RWPE2 (cell line): ENCODE measurements at regions not wholly inside any gene's neighbourhood (a gene's known extent, or its start where the extent isn't known, plus 50 kb on each side); places are given as distances from the start of the nearest gene placed in this dataset.

ENCODE experiments used
- ATAC-seq: fragments of 200-7000 bp; cut with Tn5 transposase; 3 replicates; pipeline ENCODE4 v1.9.1; 2021; ENCODE audit warnings: low read depth
- DNase-seq: peaks from one replicate; pipeline ENCODE4 v3.0.0-alpha.2; 2020; ENCODE audit warnings: low spot score
- H3K27ac ChIP-seq: fragments of 450-650 bp; 2 replicates; pipeline ENCODE4 v1.5.1; 2017; ENCODE audit warnings: mild to moderate bottlenecking; ENCODE audit not compliant: poor library complexity, severe bottlenecking
- H3K27me3 ChIP-seq: fragments of 250-450 bp; sonication (Bioruptor Pico); 2 replicates; pipeline ENCODE4 v1.5.1; 2021; ENCODE audit warnings: mild to moderate bottlenecking, moderate library complexity; ENCODE audit not compliant: insufficient read depth, poor library complexity, severe bottlenecking
- H3K36me3 ChIP-seq: fragments of 250-450 bp; sonication (Bioruptor Pico); 2 replicates; pipeline ENCODE4 v1.5.1; 2020; ENCODE audit warnings: low read depth, mild to moderate bottlenecking, moderate library complexity
- H3K4me1 ChIP-seq: fragments of 250-450 bp; sonication (Bioruptor Pico); 2 replicates; pipeline ENCODE4 v1.5.1; 2021; ENCODE audit warnings: mild to moderate bottlenecking, moderate library complexity; ENCODE audit not compliant: insufficient read depth, poor library complexity, severe bottlenecking
- H3K4me3 ChIP-seq: fragments of 250-450 bp; sonication (Bioruptor Pico); 2 replicates; pipeline ENCODE4 v1.5.1; 2021; ENCODE audit warnings: mild to moderate bottlenecking, moderate library complexity; ENCODE audit not compliant: severe bottlenecking
- H3K9me3 ChIP-seq: fragments of 250-450 bp; sonication (Bioruptor Pico); 2 replicates; pipeline ENCODE4 v1.5.1; 2021; ENCODE audit warnings: mild to moderate bottlenecking, moderate library complexity; ENCODE audit not compliant: severe bottlenecking
- TF ChIP-seq, protein P1 (sequence below): fragments of 450-650 bp; IDR thresholded peaks from one replicate; pipeline ENCODE4 v1.5.1; 2017; ENCODE audit warnings: mild to moderate bottlenecking, moderate library complexity; ENCODE audit not compliant: poor library complexity, severe bottlenecking

DNA sequence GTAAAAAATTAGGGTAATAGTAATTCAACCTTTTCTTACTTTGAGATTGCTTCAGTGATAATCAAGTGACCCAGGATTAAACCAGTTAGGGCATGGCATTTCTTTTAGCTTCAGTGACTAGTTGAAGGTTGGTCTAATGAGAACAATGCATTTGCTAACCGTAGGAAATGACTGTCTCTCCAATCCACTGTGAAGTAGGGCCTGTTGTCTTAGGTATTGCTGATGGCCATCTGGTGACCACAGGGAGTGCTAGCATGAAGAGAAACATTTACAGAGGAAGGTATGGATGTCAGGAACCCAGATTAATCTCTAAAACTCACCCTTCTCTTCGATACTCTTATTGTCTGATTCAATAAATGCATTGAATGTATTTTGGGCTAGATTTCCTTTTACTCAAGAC, 535.9 kb upstream of the SEMA6A start:
- Histone ChIP-seq H3K27me3 (no peaks in the 10 kb centered on the region), H3K36me3 (no peaks in the 10 kb centered on the region), H3K4me1 (no peaks in the 10 kb centered on the region), H3K4me3 (no peak overlapping the region), H3K27ac (no peak overlapping the region), H3K9me3 (no peaks in the 10 kb centered on the region)
- ATAC-seq (no peak), DNase-seq (no peak)
- TF ChIP-seq, protein P1, sequence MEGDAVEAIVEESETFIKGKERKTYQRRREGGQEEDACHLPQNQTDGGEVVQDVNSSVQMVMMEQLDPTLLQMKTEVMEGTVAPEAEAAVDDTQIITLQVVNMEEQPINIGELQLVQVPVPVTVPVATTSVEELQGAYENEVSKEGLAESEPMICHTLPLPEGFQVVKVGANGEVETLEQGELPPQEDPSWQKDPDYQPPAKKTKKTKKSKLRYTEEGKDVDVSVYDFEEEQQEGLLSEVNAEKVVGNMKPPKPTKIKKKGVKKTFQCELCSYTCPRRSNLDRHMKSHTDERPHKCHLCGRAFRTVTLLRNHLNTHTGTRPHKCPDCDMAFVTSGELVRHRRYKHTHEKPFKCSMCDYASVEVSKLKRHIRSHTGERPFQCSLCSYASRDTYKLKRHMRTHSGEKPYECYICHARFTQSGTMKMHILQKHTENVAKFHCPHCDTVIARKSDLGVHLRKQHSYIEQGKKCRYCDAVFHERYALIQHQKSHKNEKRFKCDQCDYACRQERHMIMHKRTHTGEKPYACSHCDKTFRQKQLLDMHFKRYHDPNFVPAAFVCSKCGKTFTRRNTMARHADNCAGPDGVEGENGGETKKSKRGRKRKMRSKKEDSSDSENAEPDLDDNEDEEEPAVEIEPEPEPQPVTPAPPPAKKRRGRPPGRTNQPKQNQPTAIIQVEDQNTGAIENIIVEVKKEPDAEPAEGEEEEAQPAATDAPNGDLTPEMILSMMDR: no peak

DNA sequence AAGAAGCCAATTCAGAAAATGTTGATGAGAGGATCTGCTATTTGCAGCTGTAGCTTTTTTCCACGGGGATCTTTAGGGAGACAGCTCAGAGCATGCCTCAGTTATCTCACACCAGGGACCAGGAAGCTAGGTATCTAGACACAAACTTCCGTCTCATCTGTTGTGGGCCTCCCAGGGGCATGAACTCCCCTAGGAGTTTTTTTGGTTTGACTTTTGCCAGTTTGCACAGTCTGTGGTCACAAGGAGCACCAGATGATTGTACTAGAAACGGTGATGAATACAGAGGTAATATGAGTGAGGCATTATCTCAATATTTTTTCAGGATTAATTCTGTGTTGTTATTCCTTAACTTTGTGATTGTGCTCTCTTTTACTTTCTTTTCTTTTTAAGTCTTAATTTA, 533.2 kb upstream of the SEMA6A start:
- H3K9me3 ChIP-seq: no peaks in the 10 kb centered on the region
- H3K4me1 ChIP-seq: no peaks in the 10 kb centered on the region
- H3K4me3 ChIP-seq: no peak overlapping the region
- DNase-seq (no peak), ATAC-seq (no peak)
- H3K27ac ChIP-seq: no peak overlapping the region
- TF ChIP-seq, protein P1: no peak
- H3K36me3 ChIP-seq: no peaks in the 10 kb centered on the region
- H3K27me3 ChIP-seq: peaks cover 6% of the 10 kb centered on the region

DNA sequence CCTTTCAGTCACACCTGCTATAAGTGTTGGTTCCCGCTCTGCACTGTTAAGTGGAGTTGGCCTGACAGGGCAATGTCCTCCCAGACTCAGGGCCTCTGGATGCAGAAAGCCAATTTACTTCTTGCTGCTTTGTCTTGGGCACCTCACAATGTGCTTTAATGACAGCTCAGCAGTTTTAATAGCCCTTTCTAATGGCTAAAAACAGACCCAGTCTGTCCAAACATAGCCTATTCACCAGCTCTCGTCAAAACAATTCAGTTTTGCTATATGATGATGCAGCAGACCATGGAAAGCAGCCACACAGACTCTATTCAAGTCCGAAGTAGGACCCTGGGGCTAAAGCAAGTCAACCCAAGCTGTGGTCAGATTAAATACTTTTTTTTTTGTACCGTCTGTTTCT, 529.1 kb upstream of the SEMA6A start:
- no peak for DNase-seq
- Histone ChIP-seq H3K4me1 (no peaks in the 10 kb centered on the region), H3K4me3 (no peak overlapping the region), H3K36me3 (no peaks in the 10 kb centered on the region), H3K27ac (no peak overlapping the region), H3K27me3 (peaks cover 12% of the 10 kb centered on the region), H3K9me3 (no peaks in the 10 kb centered on the region)
- TF ChIP-seq, protein P1: no peak
- ATAC-seq: no peak

DNA sequence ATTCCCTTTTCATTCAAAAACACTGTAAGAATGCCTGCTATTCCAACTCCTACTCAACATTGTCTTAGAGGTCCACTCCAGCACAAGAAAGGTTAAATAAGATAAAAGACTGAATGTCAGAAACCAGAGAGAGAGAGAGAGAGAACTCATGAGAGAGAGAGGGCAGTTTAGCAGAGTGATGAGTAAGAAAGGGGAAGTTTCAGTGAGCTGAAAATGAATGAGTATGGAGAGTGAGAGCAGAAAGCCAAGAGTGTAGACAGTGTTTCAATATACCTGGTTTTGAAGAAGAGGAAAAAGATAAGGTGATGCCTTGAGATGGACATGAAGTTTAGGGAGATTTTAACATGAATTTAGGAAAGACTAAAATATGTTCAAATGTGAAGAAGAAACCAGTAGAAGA, 528.0 kb upstream of the SEMA6A start:
- Histone ChIP-seq H3K27me3 (peaks cover 12% of the 10 kb centered on the region), H3K27ac (no peak overlapping the region), H3K4me3 (no peak overlapping the region), H3K4me1 (no peaks in the 10 kb centered on the region), H3K36me3 (no peaks in the 10 kb centered on the region), H3K9me3 (no peaks in the 10 kb centered on the region)
- ATAC-seq: no peak
- DNase-seq: no peak
- TF ChIP-seq, protein P1: no peak

DNA sequence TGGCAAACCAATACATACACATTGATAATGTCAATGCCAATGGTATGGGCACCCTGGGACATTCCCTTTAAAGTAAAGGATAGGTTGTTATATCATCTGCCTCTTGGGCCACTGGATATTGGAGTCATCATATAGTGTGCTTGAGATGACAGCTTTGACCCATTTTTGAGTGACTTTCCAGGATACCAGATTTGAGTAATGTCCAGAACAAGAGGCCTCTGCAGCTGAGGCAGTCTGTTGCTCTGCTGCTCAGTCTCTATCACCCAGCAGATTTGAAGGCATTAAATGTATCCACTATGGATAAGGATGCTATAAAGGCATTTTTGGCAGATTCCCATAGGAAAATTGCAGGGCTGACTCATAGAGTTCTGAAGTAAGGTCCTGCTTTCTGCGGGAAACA, 525.6 kb upstream of the SEMA6A start:
- Histone ChIP-seq H3K36me3 (no peaks in the 10 kb centered on the region), H3K9me3 (no peaks in the 10 kb centered on the region), H3K4me3 (no peak overlapping the region), H3K4me1 (no peaks in the 10 kb centered on the region), H3K27ac (no peak overlapping the region), H3K27me3 (peaks cover 12% of the 10 kb centered on the region)
- TF ChIP-seq, protein P1: no peak
- ATAC-seq: no peak
- no peak for DNase-seq
